ENCODE measurements at regions not wholly inside any gene's neighbourhood (a gene's known extent, or its start where the extent isn't known, plus 50 kb on each side); places are given as distances from the start of the nearest gene placed in this dataset.

- Histone ChIP-seq H3K27me3 (ENCODE audit: insufficient read depth, low read length) (no peaks in the 10 kb centered on the region), H3K27ac (ENCODE audit: low read depth, low read length) (no peak overlapping the region), H3K4me3 (ENCODE audit: insufficient read depth, low read depth, low read length) (no peak overlapping the region), H3K4me2 (ENCODE audit: low read length) (no peak overlapping the region), H3K9ac (ENCODE audit: low read length) (no peak overlapping the region), H3K79me2 (ENCODE audit: insufficient read depth, low read length) (no peaks in the 10 kb centered on the region), H3K4me1 (ENCODE audit: insufficient read depth, low read length) (no peaks in the 10 kb centered on the region), H2AFZ (ENCODE audit: low read depth, low read length) (no peak overlapping the region), H3K9me3 (ENCODE audit: insufficient read depth, low read depth, low read length) (no peaks in the 10 kb centered on the region), H4K20me1 (ENCODE audit: insufficient read depth, low read length) (no peaks in the 10 kb centered on the region), H3K36me3 (ENCODE audit: insufficient read depth, low read length) (no peaks in the 10 kb centered on the region)
- Mint-ChIP-seq H3K9me3 (ENCODE audit: unreplicated experiment) (no peaks in the 10 kb centered on the region), H3K4me3 (ENCODE audit: unreplicated experiment) (no peak overlapping the region), H3K36me3 (ENCODE audit: low read depth, unreplicated experiment) (no peaks in the 10 kb centered on the region), H3K4me1 (ENCODE audit: low read depth, unreplicated experiment) (no peaks in the 10 kb centered on the region), H3K27ac (ENCODE audit: unreplicated experiment) (no peak overlapping the region), H3K27me3 (ENCODE audit: low read depth, unreplicated experiment) (no peaks in the 10 kb centered on the region)
- TF ChIP-seq, protein P1, sequence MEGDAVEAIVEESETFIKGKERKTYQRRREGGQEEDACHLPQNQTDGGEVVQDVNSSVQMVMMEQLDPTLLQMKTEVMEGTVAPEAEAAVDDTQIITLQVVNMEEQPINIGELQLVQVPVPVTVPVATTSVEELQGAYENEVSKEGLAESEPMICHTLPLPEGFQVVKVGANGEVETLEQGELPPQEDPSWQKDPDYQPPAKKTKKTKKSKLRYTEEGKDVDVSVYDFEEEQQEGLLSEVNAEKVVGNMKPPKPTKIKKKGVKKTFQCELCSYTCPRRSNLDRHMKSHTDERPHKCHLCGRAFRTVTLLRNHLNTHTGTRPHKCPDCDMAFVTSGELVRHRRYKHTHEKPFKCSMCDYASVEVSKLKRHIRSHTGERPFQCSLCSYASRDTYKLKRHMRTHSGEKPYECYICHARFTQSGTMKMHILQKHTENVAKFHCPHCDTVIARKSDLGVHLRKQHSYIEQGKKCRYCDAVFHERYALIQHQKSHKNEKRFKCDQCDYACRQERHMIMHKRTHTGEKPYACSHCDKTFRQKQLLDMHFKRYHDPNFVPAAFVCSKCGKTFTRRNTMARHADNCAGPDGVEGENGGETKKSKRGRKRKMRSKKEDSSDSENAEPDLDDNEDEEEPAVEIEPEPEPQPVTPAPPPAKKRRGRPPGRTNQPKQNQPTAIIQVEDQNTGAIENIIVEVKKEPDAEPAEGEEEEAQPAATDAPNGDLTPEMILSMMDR (IDR thresholded peaks at IDR 0.05; ENCODE audit: insufficient read depth, low read depth, low read length): no peak
- no peak for TF ChIP-seq EZH2 (IDR thresholded peaks at IDR 0.05; ENCODE audit: insufficient read depth, low read length)
- FAIRE-seq (no peak), DNase-seq (ENCODE audit: low read depth) (no peak)
These were observed 1210.8 kb downstream of the CDH12 start for GRCh38 chr5:21642312-21642711.

GRCh38 chr5:21623831-21624230, 1229.3 kb downstream of the CDH12 start:
- no peaks in the 10 kb centered on the region for H3K79me2 ChIP-seq (ENCODE audit: insufficient read depth, low read length)
- H3K27me3 Mint-ChIP-seq (ENCODE audit: low read depth, unreplicated experiment): no peaks in the 10 kb centered on the region
- no peaks in the 10 kb centered on the region for H3K4me1 ChIP-seq (ENCODE audit: insufficient read depth, low read length)
- FAIRE-seq: no peak
- no peak overlapping the region for H3K27ac ChIP-seq (ENCODE audit: low read depth, low read length)
- TF ChIP-seq, protein P1 (IDR thresholded peaks at IDR 0.05; ENCODE audit: insufficient read depth, low read depth, low read length): no peak
- no peak for TF ChIP-seq EZH2 (IDR thresholded peaks at IDR 0.05; ENCODE audit: insufficient read depth, low read length)
- no peaks in the 10 kb centered on the region for H3K36me3 ChIP-seq (ENCODE audit: insufficient read depth, low read length)
- H3K4me3 Mint-ChIP-seq (ENCODE audit: unreplicated experiment): no peak overlapping the region
- no peak for DNase-seq (ENCODE audit: low read depth)
- no peak overlapping the region for H3K4me2 ChIP-seq (ENCODE audit: low read length)
- H3K9me3 Mint-ChIP-seq (ENCODE audit: unreplicated experiment): peaks cover 1% of the 10 kb centered on the region
- no peak overlapping the region for H3K27ac Mint-ChIP-seq (ENCODE audit: unreplicated experiment)
- H3K4me3 ChIP-seq (ENCODE audit: insufficient read depth, low read depth, low read length): no peak overlapping the region
- H3K9ac ChIP-seq (ENCODE audit: low read length): no peak overlapping the region
- H3K27me3 ChIP-seq (ENCODE audit: insufficient read depth, low read length): no peaks in the 10 kb centered on the region
- no peaks in the 10 kb centered on the region for H3K4me1 Mint-ChIP-seq (ENCODE audit: low read depth, unreplicated experiment)
- H4K20me1 ChIP-seq (ENCODE audit: insufficient read depth, low read length): no peaks in the 10 kb centered on the region
- no peaks in the 10 kb centered on the region for H3K36me3 Mint-ChIP-seq (ENCODE audit: low read depth, unreplicated experiment)
- no peaks in the 10 kb centered on the region for H3K9me3 ChIP-seq (ENCODE audit: insufficient read depth, low read depth, low read length)
- H2AFZ ChIP-seq (ENCODE audit: low read depth, low read length): no peak overlapping the region

DNA sequence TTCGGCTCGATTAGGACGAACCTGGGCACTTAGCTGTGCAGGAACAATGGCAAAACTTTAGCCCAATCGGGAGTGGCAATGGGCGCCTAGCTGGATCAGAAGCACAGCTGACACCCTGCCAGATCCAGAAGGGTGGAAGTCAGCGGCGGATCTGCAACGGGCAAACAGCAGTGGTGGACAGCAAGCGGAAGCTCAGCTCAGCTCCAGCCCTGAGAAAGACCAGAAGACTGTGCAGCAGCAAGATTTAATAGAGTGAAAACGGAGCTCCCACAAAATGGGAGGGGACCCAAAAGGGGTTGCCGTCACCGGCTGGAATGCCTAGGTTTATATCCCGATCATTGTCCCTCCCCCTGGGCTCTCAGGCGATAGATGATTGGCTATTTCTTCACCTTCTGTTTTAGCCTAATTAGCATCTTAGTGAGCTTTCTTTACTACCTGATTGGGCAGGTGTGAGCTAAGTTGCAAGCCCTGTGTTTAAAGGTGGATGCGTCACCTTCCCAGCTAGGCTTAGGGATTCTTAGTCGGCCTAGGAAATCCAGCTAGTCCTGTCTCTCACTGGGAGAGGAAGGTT, 1237.9 kb downstream of the CDH12 start:
- H3K4me1 ChIP-seq (ENCODE audit: insufficient read depth, low read length): no peaks in the 10 kb centered on the region
- H3K9ac ChIP-seq (ENCODE audit: low read length): no peak overlapping the region
- no peak for FAIRE-seq
- no peaks in the 10 kb centered on the region for H3K27me3 ChIP-seq (ENCODE audit: insufficient read depth, low read length)
- H3K79me2 ChIP-seq (ENCODE audit: insufficient read depth, low read length): no peaks in the 10 kb centered on the region
- H3K9me3 ChIP-seq (ENCODE audit: insufficient read depth, low read depth, low read length): no peaks in the 10 kb centered on the region
- H3K4me3 ChIP-seq (ENCODE audit: insufficient read depth, low read depth, low read length): no peak overlapping the region
- no peak for DNase-seq (ENCODE audit: low read depth)
- H3K4me3 Mint-ChIP-seq (ENCODE audit: unreplicated experiment): no peak overlapping the region
- H3K27me3 Mint-ChIP-seq (ENCODE audit: low read depth, unreplicated experiment): no peaks in the 10 kb centered on the region
- no peak for TF ChIP-seq EZH2 (IDR thresholded peaks at IDR 0.05; ENCODE audit: insufficient read depth, low read length)
- TF ChIP-seq, protein P1 (IDR thresholded peaks at IDR 0.05; ENCODE audit: insufficient read depth, low read depth, low read length): no peak
- H3K27ac ChIP-seq (ENCODE audit: low read depth, low read length): no peak overlapping the region
- no peaks in the 10 kb centered on the region for H3K4me1 Mint-ChIP-seq (ENCODE audit: low read depth, unreplicated experiment)
- no peak overlapping the region for H3K27ac Mint-ChIP-seq (ENCODE audit: unreplicated experiment)
- H3K36me3 ChIP-seq (ENCODE audit: insufficient read depth, low read length): no peaks in the 10 kb centered on the region
- no peaks in the 10 kb centered on the region for H4K20me1 ChIP-seq (ENCODE audit: insufficient read depth, low read length)
- no peaks in the 10 kb centered on the region for H3K9me3 Mint-ChIP-seq (ENCODE audit: unreplicated experiment)
- no peaks in the 10 kb centered on the region for H3K36me3 Mint-ChIP-seq (ENCODE audit: low read depth, unreplicated experiment)
- no peak overlapping the region for H3K4me2 ChIP-seq (ENCODE audit: low read length)
- no peak overlapping the region for H2AFZ ChIP-seq (ENCODE audit: low read depth, low read length)
